WTC11 (cell line): ENCODE measurements at regions not wholly inside any gene's neighbourhood (a gene's known extent, or its start where the extent isn't known, plus 50 kb on each side); places are given as distances from the start of the nearest gene placed in this dataset.

ENCODE experiments used
- ATAC-seq: fragments of 200-7000 bp; cut with Tn5 transposase; 2 replicates; pipeline ENCODE4 v1.10.0; 2021; ENCODE audit warnings: mild to moderate bottlenecking, moderate library complexity
- CTCF ChIA-PET: fragments of 300-600 bp; sonication (Branson Sonifier 250); formaldehyde crosslinking; loops from one replicate; lab custom pipeline; 2021; ENCODE audit warnings: antibody characterized with exemption; lab: Charles Lee
- POLR2A ChIA-PET: fragments of 350-600 bp; sonication (Branson Sonifier 250); formaldehyde crosslinking; loops from one replicate; lab custom pipeline; 2021; ENCODE audit warnings: antibody characterized with exemption; lab: Charles Lee
- DNase-seq: peaks from one replicate; pipeline ENCODE4 v3.0.0; 2021; ENCODE audit warnings: low spot score
- H3K27ac Mint-ChIP-seq: 2 replicates; pipeline ENCODE4 v1.8.0; 2021; ENCODE audit warnings: mixed read lengths
- H3K27me3 Mint-ChIP-seq: 2 replicates; pipeline ENCODE4 v1.8.0; 2021; ENCODE audit warnings: low read depth, mild to moderate bottlenecking, moderate library complexity, mixed read lengths
- H3K36me3 Mint-ChIP-seq: 2 replicates; pipeline ENCODE4 v1.8.0; 2021; ENCODE audit warnings: mixed read lengths
- H3K4me1 Mint-ChIP-seq: 2 replicates; pipeline ENCODE4 v1.8.0; 2022; ENCODE audit warnings: mixed read lengths
- H3K4me3 Mint-ChIP-seq: 2 replicates; pipeline ENCODE4 v1.8.0; 2021; ENCODE audit warnings: mild to moderate bottlenecking, moderate library complexity, mixed read lengths
- H3K9me3 Mint-ChIP-seq: 2 replicates; pipeline ENCODE4 v1.8.0; 2021; ENCODE audit warnings: mixed read lengths
- ATF1 ChIP-seq: sonication (generic); formaldehyde crosslinking; IDR thresholded peaks from 2 replicates; pipeline ENCODE4 v1.8.1; 2023; ENCODE audit warnings: mild to moderate bottlenecking, moderate library complexity, missing genetic modification reagents
- ERG ChIP-seq: fragments of 250-450 bp; sonication (Bioruptor Pico); IDR thresholded peaks from 2 replicates; pipeline ENCODE4 v1.8.0; 2021; ENCODE audit warnings: mild to moderate bottlenecking
- FOXP1 ChIP-seq: sonication (generic); formaldehyde crosslinking; IDR thresholded peaks from 2 replicates; pipeline ENCODE4 v1.8.0; 2022; ENCODE audit warnings: missing genetic modification reagents, mild to moderate bottlenecking, moderate library complexity, borderline replicate concordance
- GTF2I ChIP-seq: fragments of 250-450 bp; sonication (Bioruptor Pico); conservative IDR thresholded peaks from 2 replicates; pipeline ENCODE4 v1.4.0; 2021; ENCODE audit warnings: mild to moderate bottlenecking
- JUN ChIP-seq: sonication (generic); formaldehyde crosslinking; IDR thresholded peaks from 2 replicates; pipeline ENCODE4 v1.8.0; 2023; ENCODE audit warnings: mild to moderate bottlenecking, missing genetic modification reagents
- KAT7 ChIP-seq: sonication (generic); formaldehyde crosslinking; IDR thresholded peaks from 2 replicates; pipeline ENCODE4 v1.8.1; 2023; ENCODE audit warnings: missing genetic modification reagents, mild to moderate bottlenecking, borderline replicate concordance
- MAX ChIP-seq: sonication (generic); formaldehyde crosslinking; IDR thresholded peaks from 2 replicates; pipeline ENCODE4 v1.8.0; 2022; ENCODE audit warnings: mild to moderate bottlenecking, missing genetic modification reagents
- NFE2L1 ChIP-seq: sonication (generic); formaldehyde crosslinking; IDR thresholded peaks from 2 replicates; pipeline ENCODE4 v1.8.1; 2023; ENCODE audit warnings: missing genetic modification reagents
- PRDM15 ChIP-seq: sonication (generic); formaldehyde crosslinking; IDR thresholded peaks from 2 replicates; pipeline ENCODE4 v1.8.0; 2022; ENCODE audit warnings: missing genetic modification reagents
- RELA ChIP-seq: sonication (generic); formaldehyde crosslinking; IDR thresholded peaks from 2 replicates; pipeline ENCODE4 v1.8.1; 2022; ENCODE audit warnings: missing genetic modification reagents, mild to moderate bottlenecking, borderline replicate concordance
- USF1 ChIP-seq: sonication (generic); formaldehyde crosslinking; IDR thresholded peaks from 2 replicates; pipeline ENCODE4 v1.8.0; 2022; ENCODE audit warnings: mild to moderate bottlenecking, missing genetic modification reagents
- ZNF219 ChIP-seq: sonication (generic); formaldehyde crosslinking; IDR thresholded peaks from 2 replicates; pipeline ENCODE4 v1.8.0; 2023; ENCODE audit warnings: missing genetic modification reagents, mild to moderate bottlenecking, borderline replicate concordance
- ZNF263 ChIP-seq: sonication (generic); formaldehyde crosslinking; IDR thresholded peaks from 2 replicates; pipeline ENCODE4 v1.8.1; 2022; ENCODE audit warnings: low read depth, mild to moderate bottlenecking, moderate library complexity, missing genetic modification reagents
- ZNF425 ChIP-seq: fragments of 250-450 bp; sonication (Bioruptor Pico); conservative IDR thresholded peaks from 2 replicates; pipeline ENCODE4 v1.9.0; 2021; ENCODE audit warnings: mild to moderate bottlenecking
- ZNF532 ChIP-seq: fragments of 250-450 bp; sonication (Bioruptor Pico); IDR thresholded peaks from 2 replicates; pipeline ENCODE4 v1.9.0; 2021; ENCODE audit warnings: mild to moderate bottlenecking, borderline replicate concordance
- ZSCAN18 ChIP-seq: fragments of 250-450 bp; sonication (Bioruptor Pico); IDR thresholded peaks from 2 replicates; pipeline ENCODE4 v2.1.2; 2022; ENCODE audit warnings: mild to moderate bottlenecking, moderate library complexity

- H3K4me3 Mint-ChIP-seq: no peak overlapping the region
- no peaks in the 10 kb centered on the region for H3K4me1 Mint-ChIP-seq
- no peaks in the 10 kb centered on the region for H3K36me3 Mint-ChIP-seq
- H3K27me3 Mint-ChIP-seq: no peaks in the 10 kb centered on the region
- TF ChIP-seq MAX (no peak), ZNF425 (no peak), ZNF219 (CRISPR knock-in tag) (no peak), USF1 (CRISPR knock-in tag) (no peak), GTF2I (CRISPR knock-in tag) (no peak), ERG (no peak), ZSCAN18 (CRISPR knock-in tag) (no peak), NFE2L1 (CRISPR knock-in tag) (no peak)
- no peak overlapping the region for H3K27ac Mint-ChIP-seq
- ATAC-seq: no peak
- ChIA-PET CTCF (no interaction called here), POLR2A (no interaction called here)
- DNase-seq: no peak
- H3K9me3 Mint-ChIP-seq: no peaks in the 10 kb centered on the region
Measured at GRCh38 chr2:14761118-14761517, 128.6 kb downstream of the LRATD1 start.

GRCh38 chr2:14773696-14774095, 141.2 kb downstream of the LRATD1 start:
- POLR2A ChIA-PET: no interaction called here
- no peaks in the 10 kb centered on the region for H3K4me1 Mint-ChIP-seq
- TF ChIP-seq KAT7 (CRISPR knock-in tag) (no peak), ATF1 (CRISPR knock-in tag) (no peak), ZNF532 (no peak), JUN (CRISPR knock-in tag) (no peak), RELA (CRISPR knock-in tag) (no peak), PRDM15 (CRISPR knock-in tag) (no peak), FOXP1 (no peak), ZNF263 (no peak)
- no peaks in the 10 kb centered on the region for H3K9me3 Mint-ChIP-seq
- no peak overlapping the region for H3K27ac Mint-ChIP-seq
- DNase-seq (no peak), ATAC-seq (no peak)
- no peak overlapping the region for H3K4me3 Mint-ChIP-seq
- H3K27me3 Mint-ChIP-seq: no peaks in the 10 kb centered on the region
- CTCF ChIA-PET: no interaction called here
- H3K36me3 Mint-ChIP-seq: no peaks in the 10 kb centered on the region
